GM12891 (cell line): ENCODE measurements at regions not wholly inside any gene's neighbourhood (a gene's known extent, or its start where the extent isn't known, plus 50 kb on each side); places are given as distances from the start of the nearest gene placed in this dataset.
"Not testable (repeated sequence)": the region's sequence is repeated elsewhere in the genome, so short reads cannot be mapped to it uniquely, and the experiment has no call there.

Source experiments
- DNase-seq: peaks from one replicate; pipeline ENCODE4 v3.0.0; 2011; ENCODE audit warnings: low spot score; ENCODE audit not compliant: insufficient read length
- FAIRE-seq: peaks from 2 replicates; lab custom pipeline; 2011; peaks lifted over from hg19 to GRCh38; lab: Jason Lieb, UNC
- PAX5 ChIP-seq: IDR thresholded peaks from 2 replicates; pipeline ENCODE4 v1.6.1; 2011; ENCODE audit warnings: low read length, moderate library complexity, mild to moderate bottlenecking; ENCODE audit not compliant: insufficient read depth, severe bottlenecking
- POLR2A ChIP-seq: IDR thresholded peaks from 2 replicates; pipeline ENCODE4 v1.6.1; 2011; ENCODE audit warnings: low read depth, low read length, control low read depth
- POLR2AphosphoS5 ChIP-seq: IDR thresholded peaks from 2 replicates; pipeline ENCODE4 v1.6.1; 2011; ENCODE audit warnings: low read depth, low read length, control low read depth
- POU2F2 ChIP-seq: IDR thresholded peaks from 2 replicates; pipeline ENCODE4 v1.6.1; 2011; ENCODE audit warnings: low read depth, mild to moderate bottlenecking, control low read depth, low read length, moderate library complexity
- SPI1 ChIP-seq: IDR thresholded peaks from 2 replicates; pipeline ENCODE4 v1.6.1; 2011; ENCODE audit warnings: low read depth, low read length, control low read depth
- TAF1 ChIP-seq: IDR thresholded peaks from 2 replicates; pipeline ENCODE4 v1.6.1; 2011; ENCODE audit warnings: low read depth, low read length, control low read depth

- FAIRE-seq: no peak
- TF ChIP-seq TAF1 (no peak), POLR2AphosphoS5 (no peak), POU2F2 (no peak)
Measured at GRCh38 chr9:87016681-87017080, 69.4 kb upstream of the GAS1 start.

GRCh38 chr9:87020169-87020950 is 73.1 kb upstream of the GAS1 start:
- TF ChIP-seq POLR2A (no peak), TAF1 (no peak), POLR2AphosphoS5 (no peak), SPI1 (no peak), POU2F2 (no peak), PAX5 (no peak)
- DNase-seq (no peak), FAIRE-seq (no peak)

More at GRCh38 chr9:87016681-87017080, 69.4 kb upstream of the GAS1 start:
- no peak for DNase-seq

DNA sequence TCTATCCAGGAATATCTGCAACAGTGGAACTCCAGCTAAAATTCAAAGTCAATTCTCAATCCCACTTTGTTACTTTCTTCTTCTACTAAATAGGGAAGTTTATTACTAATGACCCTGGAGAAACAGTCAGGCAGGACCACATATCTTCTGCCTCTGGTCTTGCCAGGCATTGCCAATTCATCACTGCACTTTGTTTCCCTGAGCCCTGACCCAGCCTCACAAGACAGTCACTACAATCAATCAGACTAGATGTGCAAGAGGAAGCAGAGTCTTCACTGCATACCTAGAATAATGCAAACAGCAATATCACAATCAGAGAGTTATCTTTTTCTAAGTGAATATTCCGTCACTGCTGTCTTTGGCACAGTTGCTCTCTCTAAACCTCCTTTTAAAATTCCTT is 74.9 kb upstream of the GAS1 start:
- FAIRE-seq (no peak), DNase-seq (no peak)
- TF ChIP-seq POU2F2 (no peak), SPI1 (no peak), TAF1 (no peak), POLR2AphosphoS5 (no peak), POLR2A (no peak), PAX5 (no peak)

GRCh38 chr9:87026204-87026603 is 78.9 kb upstream of the GAS1 start:
- DNase-seq (no peak), FAIRE-seq (no peak)

GRCh38 chr9:87028836-87029235 is 81.5 kb upstream of the GAS1 start:
- DNase-seq, FAIRE-seq: not testable (repeated sequence)

More at GRCh38 chr9:87026204-87026603, 78.9 kb upstream of the GAS1 start:
- TF ChIP-seq POLR2A: no peak
- no peak for TF ChIP-seq POU2F2
- TF ChIP-seq SPI1: no peak
- TF ChIP-seq PAX5: no peak
- TF ChIP-seq TAF1: no peak
- TF ChIP-seq POLR2AphosphoS5: no peak

- DNase-seq: no peak
- TF ChIP-seq PAX5 (no peak), POU2F2 (no peak), POLR2AphosphoS5 (no peak), TAF1 (no peak), SPI1 (no peak)
- no peak for FAIRE-seq
Measured at GRCh38 chr9:87029905-87030304, 82.6 kb upstream of the GAS1 start.

GRCh38 chr9:87034841-87035240 is 87.5 kb upstream of the GAS1 start:
- FAIRE-seq (no peak), DNase-seq (no peak)

DNA sequence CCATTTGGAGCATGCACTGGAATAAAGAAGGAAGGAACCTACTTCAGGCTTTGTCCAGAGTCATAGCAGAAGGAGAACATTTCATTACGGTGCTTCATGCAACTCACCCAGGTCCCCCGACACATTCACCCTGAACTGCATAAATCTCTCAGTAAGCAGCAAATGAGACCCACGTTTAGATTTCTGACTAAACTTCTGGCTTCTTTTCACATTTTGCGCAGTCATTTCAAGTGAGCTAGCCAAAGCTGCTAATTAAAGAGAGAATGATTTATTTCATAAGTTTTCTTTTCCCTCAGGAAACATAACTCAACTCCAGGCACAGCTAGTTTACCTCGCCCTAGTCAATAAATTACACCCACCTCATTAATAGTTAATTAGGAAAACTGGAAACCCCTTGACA is 88.6 kb upstream of the GAS1 start:
- FAIRE-seq (no peak), DNase-seq (no peak)
- no peak for TF ChIP-seq TAF1
- TF ChIP-seq POLR2AphosphoS5: no peak
- TF ChIP-seq PAX5: no peak
- no peak for TF ChIP-seq POLR2A
- TF ChIP-seq SPI1: no peak
- no peak for TF ChIP-seq POU2F2

More at GRCh38 chr9:87034841-87035240, 87.5 kb upstream of the GAS1 start:
- TF ChIP-seq TAF1: no peak
- no peak for TF ChIP-seq POU2F2
- no peak for TF ChIP-seq SPI1
- TF ChIP-seq POLR2A: no peak
- no peak for TF ChIP-seq PAX5
- TF ChIP-seq POLR2AphosphoS5: no peak

- DNase-seq (no peak), FAIRE-seq (no peak)
- TF ChIP-seq PAX5 (no peak), POLR2AphosphoS5 (no peak), POLR2A (no peak), POU2F2 (no peak), SPI1 (no peak), TAF1 (no peak)
Measured at GRCh38 chr9:87036506-87036905, 89.2 kb upstream of the GAS1 start.
